ENCODE measurements at regions not wholly inside any gene's neighbourhood (a gene's known extent, or its start where the extent isn't known, plus 50 kb on each side); places are given as distances from the start of the nearest gene placed in this dataset.

GRCh38 chr20:12638633-12639312 lies 370.0 kb upstream of the SPTLC3 start:
- ATAC-seq (no peak), DNase-seq (no peak)
- no peak overlapping the region for H3K4me2 ChIP-seq (ENCODE audit: low read length)
- CTCF ChIA-PET = no interaction called here
- TF ChIP-seq, protein P1, sequence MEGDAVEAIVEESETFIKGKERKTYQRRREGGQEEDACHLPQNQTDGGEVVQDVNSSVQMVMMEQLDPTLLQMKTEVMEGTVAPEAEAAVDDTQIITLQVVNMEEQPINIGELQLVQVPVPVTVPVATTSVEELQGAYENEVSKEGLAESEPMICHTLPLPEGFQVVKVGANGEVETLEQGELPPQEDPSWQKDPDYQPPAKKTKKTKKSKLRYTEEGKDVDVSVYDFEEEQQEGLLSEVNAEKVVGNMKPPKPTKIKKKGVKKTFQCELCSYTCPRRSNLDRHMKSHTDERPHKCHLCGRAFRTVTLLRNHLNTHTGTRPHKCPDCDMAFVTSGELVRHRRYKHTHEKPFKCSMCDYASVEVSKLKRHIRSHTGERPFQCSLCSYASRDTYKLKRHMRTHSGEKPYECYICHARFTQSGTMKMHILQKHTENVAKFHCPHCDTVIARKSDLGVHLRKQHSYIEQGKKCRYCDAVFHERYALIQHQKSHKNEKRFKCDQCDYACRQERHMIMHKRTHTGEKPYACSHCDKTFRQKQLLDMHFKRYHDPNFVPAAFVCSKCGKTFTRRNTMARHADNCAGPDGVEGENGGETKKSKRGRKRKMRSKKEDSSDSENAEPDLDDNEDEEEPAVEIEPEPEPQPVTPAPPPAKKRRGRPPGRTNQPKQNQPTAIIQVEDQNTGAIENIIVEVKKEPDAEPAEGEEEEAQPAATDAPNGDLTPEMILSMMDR (conservative IDR thresholded peaks at IDR 0.05; ENCODE audit: low read depth, low read length) = no peak
- TF ChIP-seq EZH2 (IDR thresholded peaks at IDR 0.05; ENCODE audit: low read length, unreplicated experiment) = no peak
- H3K9ac ChIP-seq (ENCODE audit: low read length) = no peak overlapping the region
- no peaks in the 10 kb centered on the region for H3K9me2 ChIP-seq (replicated peaks; ENCODE audit: low read length)
- H3F3A ChIP-seq (ENCODE audit: low read length, unreplicated experiment) = no peaks in the 10 kb centered on the region
- no peak overlapping the region for H3K4me3 ChIP-seq (ENCODE audit: low read length)
- POLR2A ChIA-PET (ENCODE audit: unreplicated experiment) = no interaction called here
- H3K36me3 ChIP-seq (ENCODE audit: low read depth, low read length) = no peaks in the 10 kb centered on the region
- intact Hi-C loops (cut with micrococcal nuclease) = no loop called here
- no peaks in the 10 kb centered on the region for H3K9me3 ChIP-seq (ENCODE audit: low read length)
- H3K27me3 ChIP-seq (ENCODE audit: low read length) = peaks cover 67% of the 10 kb centered on the region
- H3K4me1 ChIP-seq (ENCODE audit: insufficient read depth, low read length) = no peaks in the 10 kb centered on the region
- H3K79me2 ChIP-seq (ENCODE audit: low read length) = no peaks in the 10 kb centered on the region
- no peaks in the 10 kb centered on the region for H4K20me1 ChIP-seq (ENCODE audit: low read length)
- no peak overlapping the region for H2AFZ ChIP-seq (ENCODE audit: low read length)
- no TSS peak for BruUV-seq (replicated peaks)
- H3K27ac ChIP-seq (ENCODE audit: low read length) = no peak overlapping the region

DNA sequence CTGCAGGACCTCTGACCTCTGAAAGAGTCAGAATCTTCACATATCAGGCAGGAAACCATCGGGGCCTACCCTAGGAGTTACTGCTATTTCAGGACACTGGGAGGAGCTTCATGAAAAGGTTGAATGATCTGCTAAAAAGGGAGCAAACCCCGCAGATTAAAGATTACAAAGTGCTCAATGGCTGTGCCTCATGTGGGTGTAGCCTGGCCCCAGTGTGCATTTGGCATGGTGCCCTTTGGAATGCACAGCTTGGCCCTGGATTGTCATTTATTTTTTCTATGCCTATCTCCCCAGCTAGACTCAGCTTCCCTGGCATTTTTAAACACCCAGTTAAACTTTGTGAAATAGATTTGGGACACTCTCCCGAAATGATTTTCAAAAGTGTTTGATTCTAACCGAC lies 368.5 kb upstream of the SPTLC3 start:
- Histone ChIP-seq H2AFZ (ENCODE audit: low read length) (no peak overlapping the region), H3K9me2 (replicated peaks; ENCODE audit: low read length) (no peaks in the 10 kb centered on the region), H4K20me1 (ENCODE audit: low read length) (no peaks in the 10 kb centered on the region), H3K27me3 (ENCODE audit: low read length) (peaks cover 81% of the 10 kb centered on the region), H3K4me3 (ENCODE audit: low read length) (no peak overlapping the region), H3K4me1 (ENCODE audit: insufficient read depth, low read length) (no peaks in the 10 kb centered on the region), H3F3A (ENCODE audit: low read length, unreplicated experiment) (no peaks in the 10 kb centered on the region), H3K36me3 (ENCODE audit: low read depth, low read length) (no peaks in the 10 kb centered on the region), H3K4me2 (ENCODE audit: low read length) (no peak overlapping the region), H3K9me3 (ENCODE audit: low read length) (no peaks in the 10 kb centered on the region), H3K79me2 (ENCODE audit: low read length) (no peaks in the 10 kb centered on the region), H3K9ac (ENCODE audit: low read length) (no peak overlapping the region), H3K27ac (ENCODE audit: low read length) (no peak overlapping the region)
- no peak for ATAC-seq
- TF ChIP-seq EZH2 (IDR thresholded peaks at IDR 0.05; ENCODE audit: low read length, unreplicated experiment) (no peak), EZH2phosphoT487 (IDR thresholded peaks at IDR 0.05; ENCODE audit: borderline replicate concordance, low read length) (no peak)
- TF ChIP-seq, protein P1 (conservative IDR thresholded peaks at IDR 0.05; ENCODE audit: low read depth, low read length) = no peak
- BruUV-seq (replicated peaks) = no TSS peak
- ChIA-PET CTCF (no interaction called here), POLR2A (ENCODE audit: unreplicated experiment) (no interaction called here)
- intact Hi-C loops (cut with micrococcal nuclease) = no loop called here
- no peak for DNase-seq

DNA sequence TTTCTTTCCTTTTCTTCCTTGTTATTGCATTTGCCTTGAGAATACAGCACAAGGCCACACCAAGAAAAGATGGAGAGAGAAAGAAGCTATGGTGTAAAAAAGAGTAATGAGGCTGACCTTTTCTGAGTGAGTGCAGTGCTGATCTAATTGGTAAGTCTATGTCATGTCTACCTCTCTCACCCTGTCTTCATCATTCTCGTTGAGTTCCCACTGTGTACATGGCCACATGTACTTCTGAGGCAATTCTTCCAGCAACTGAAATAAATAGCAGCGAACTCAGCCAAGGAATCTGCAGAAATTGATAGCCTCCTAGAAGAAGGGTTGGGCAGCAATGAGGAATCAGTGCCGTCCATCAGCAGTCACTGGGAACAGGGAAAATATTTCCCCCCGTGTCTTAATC lies 367.2 kb upstream of the SPTLC3 start:
- Histone ChIP-seq H3K27me3 (ENCODE audit: low read length) (peaks cover 84% of the 10 kb centered on the region), H3K9me2 (replicated peaks; ENCODE audit: low read length) (no peaks in the 10 kb centered on the region), H3F3A (ENCODE audit: low read length, unreplicated experiment) (no peaks in the 10 kb centered on the region), H3K9me3 (ENCODE audit: low read length) (no peaks in the 10 kb centered on the region), H3K4me1 (ENCODE audit: insufficient read depth, low read length) (no peaks in the 10 kb centered on the region), H2AFZ (ENCODE audit: low read length) (no peak overlapping the region), H3K79me2 (ENCODE audit: low read length) (no peaks in the 10 kb centered on the region), H3K36me3 (ENCODE audit: low read depth, low read length) (no peaks in the 10 kb centered on the region), H3K27ac (ENCODE audit: low read length) (no peak overlapping the region), H4K20me1 (ENCODE audit: low read length) (no peaks in the 10 kb centered on the region), H3K9ac (ENCODE audit: low read length) (no peak overlapping the region), H3K4me2 (ENCODE audit: low read length) (no peak overlapping the region), H3K4me3 (ENCODE audit: low read length) (no peak overlapping the region)
- ChIA-PET POLR2A (ENCODE audit: unreplicated experiment) (no interaction called here), CTCF (no interaction called here)
- intact Hi-C loops (cut with micrococcal nuclease) = no loop called here
- no TSS peak for BruUV-seq (replicated peaks)
- DNase-seq (no peak), ATAC-seq (no peak)
- TF ChIP-seq, protein P1 (conservative IDR thresholded peaks at IDR 0.05; ENCODE audit: low read depth, low read length) = no peak
- TF ChIP-seq EZH2 (IDR thresholded peaks at IDR 0.05; ENCODE audit: low read length, unreplicated experiment) (no peak), EZH2phosphoT487 (IDR thresholded peaks at IDR 0.05; ENCODE audit: borderline replicate concordance, low read length) (no peak)

Measured in PC-3 (cell line).